ENCODE measurements at regions not wholly inside any gene's neighbourhood (a gene's known extent, or its start where the extent isn't known, plus 50 kb on each side); places are given as distances from the start of the nearest gene placed in this dataset.

- Histone ChIP-seq H3K4me1 (ENCODE audit: low read length) (peaks cover 13% of the 10 kb centered on the region), H3K27me3 (replicated peaks; ENCODE audit: insufficient read depth, low read length) (no peaks in the 10 kb centered on the region), H3F3A (ENCODE audit: insufficient read depth, low read length) (no peaks in the 10 kb centered on the region)
Observed at GRCh38 chr10:62907470-62908212, 91.5 kb upstream of the EGR2 start.

GRCh38 chr10:62904281-62904875, 88.2 kb upstream of the EGR2 start:
- Histone ChIP-seq H4K20me1 (ENCODE audit: insufficient read depth, low read length) (no peaks in the 10 kb centered on the region), H3K27ac (ENCODE audit: low read length) (no peak overlapping the region), H3K79me2 (ENCODE audit: low read length) (no peaks in the 10 kb centered on the region), H3K4me3 (ENCODE audit: low read length) (no peak overlapping the region), H3K9me3 (replicated peaks; ENCODE audit: insufficient read depth, low read length) (no peaks in the 10 kb centered on the region), H2AFZ (ENCODE audit: low read length) (no peak overlapping the region), H3K4me2 (ENCODE audit: low read depth, low read length) (no peak overlapping the region), H3F3A (ENCODE audit: insufficient read depth, low read length) (no peaks in the 10 kb centered on the region), H3K36me3 (replicated peaks; ENCODE audit: insufficient read depth, low read length) (no peaks in the 10 kb centered on the region), H3K9ac (ENCODE audit: low read length) (no peak overlapping the region), H3K4me1 (ENCODE audit: low read length) (no peaks in the 10 kb centered on the region), H3K27me3 (replicated peaks; ENCODE audit: insufficient read depth, low read length) (no peaks in the 10 kb centered on the region), H3K9me2 (replicated peaks; ENCODE audit: insufficient read depth, low read length) (no peaks in the 10 kb centered on the region)
- DNase-seq: no peak
- TF ChIP-seq EZH2phosphoT487 (IDR thresholded peaks at IDR 0.05; ENCODE audit: low read length) (no peak), EZH2 (optimal IDR thresholded peaks at IDR 0.05; ENCODE audit: low read depth, low read length) (no peak), CTCF (IDR thresholded peaks at IDR 0.05; ENCODE audit: low read length) (no peak)

More at GRCh38 chr10:62907470-62908212, 91.5 kb upstream of the EGR2 start:
- no peaks in the 10 kb centered on the region for H3K79me2 ChIP-seq (ENCODE audit: low read length)
- TF ChIP-seq CTCF (IDR thresholded peaks at IDR 0.05; ENCODE audit: low read length) (no peak), EZH2 (optimal IDR thresholded peaks at IDR 0.05; ENCODE audit: low read depth, low read length) (no peak), EZH2phosphoT487 (IDR thresholded peaks at IDR 0.05; ENCODE audit: low read length) (no peak)
- no peaks in the 10 kb centered on the region for H3K9me2 ChIP-seq (replicated peaks; ENCODE audit: insufficient read depth, low read length)
- no peak for DNase-seq
- no peaks in the 10 kb centered on the region for H3K36me3 ChIP-seq (replicated peaks; ENCODE audit: insufficient read depth, low read length)
- H3K4me3 ChIP-seq (ENCODE audit: low read length): no peak overlapping the region
- no peak overlapping the region for H3K4me2 ChIP-seq (ENCODE audit: low read depth, low read length)
- no peak overlapping the region for H2AFZ ChIP-seq (ENCODE audit: low read length)
- no peaks in the 10 kb centered on the region for H4K20me1 ChIP-seq (ENCODE audit: insufficient read depth, low read length)
- H3K27ac ChIP-seq (ENCODE audit: low read length): no peak overlapping the region
- H3K9ac ChIP-seq (ENCODE audit: low read length): no peak overlapping the region
- H3K9me3 ChIP-seq (replicated peaks; ENCODE audit: insufficient read depth, low read length): no peaks in the 10 kb centered on the region

- H3K4me2 ChIP-seq (ENCODE audit: low read depth, low read length): no peak overlapping the region
- H3F3A ChIP-seq (ENCODE audit: insufficient read depth, low read length): no peaks in the 10 kb centered on the region
- no peaks in the 10 kb centered on the region for H4K20me1 ChIP-seq (ENCODE audit: insufficient read depth, low read length)
- no peaks in the 10 kb centered on the region for H3K79me2 ChIP-seq (ENCODE audit: low read length)
- no peaks in the 10 kb centered on the region for H3K36me3 ChIP-seq (replicated peaks; ENCODE audit: insufficient read depth, low read length)
- no peak overlapping the region for H3K9ac ChIP-seq (ENCODE audit: low read length)
- no peaks in the 10 kb centered on the region for H3K4me1 ChIP-seq (ENCODE audit: low read length)
- TF ChIP-seq EZH2phosphoT487 (IDR thresholded peaks at IDR 0.05; ENCODE audit: low read length) (no peak), EZH2 (optimal IDR thresholded peaks at IDR 0.05; ENCODE audit: low read depth, low read length) (no peak), CTCF (IDR thresholded peaks at IDR 0.05; ENCODE audit: low read length) (no peak)
- no peak overlapping the region for H3K27ac ChIP-seq (ENCODE audit: low read length)
- H3K9me3 ChIP-seq (replicated peaks; ENCODE audit: insufficient read depth, low read length): no peaks in the 10 kb centered on the region
- H3K9me2 ChIP-seq (replicated peaks; ENCODE audit: insufficient read depth, low read length): no peaks in the 10 kb centered on the region
- H3K27me3 ChIP-seq (replicated peaks; ENCODE audit: insufficient read depth, low read length): no peaks in the 10 kb centered on the region
- H3K4me3 ChIP-seq (ENCODE audit: low read length): no peak overlapping the region
- DNase-seq: no peak
- H2AFZ ChIP-seq (ENCODE audit: low read length): no peak overlapping the region
Observed at GRCh38 chr10:62903828-62904227, 87.7 kb upstream of the EGR2 start.
